ENCODE measurements at regions not wholly inside any gene's neighbourhood (a gene's known extent, or its start where the extent isn't known, plus 50 kb on each side); places are given as distances from the start of the nearest gene placed in this dataset.

DNA sequence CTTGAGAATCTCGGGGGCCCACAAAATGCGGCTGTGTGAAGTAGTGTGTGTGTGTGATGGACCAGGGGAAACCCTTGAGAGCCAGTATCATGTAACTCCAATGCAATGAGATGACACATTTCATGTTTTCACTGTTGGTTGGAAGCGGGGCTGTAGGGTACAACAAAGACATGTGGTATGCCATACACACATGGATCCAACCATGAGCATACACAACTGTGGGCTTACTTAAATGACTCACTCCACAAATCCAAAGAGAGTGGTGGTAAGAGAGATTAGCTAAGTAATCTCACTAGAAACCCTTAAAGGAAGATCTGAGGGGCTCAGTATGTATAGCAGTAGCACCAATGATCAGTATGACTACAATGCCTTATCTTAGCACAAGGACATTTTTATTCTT, 225.7 kb downstream of the SIPA1L2 start:
- no peak overlapping the region for H3K9ac ChIP-seq (replicated peaks; ENCODE audit: extremely low read depth, insufficient read depth, low read length)
- no peak overlapping the region for H3K4me3 ChIP-seq (replicated peaks in 1 of 3; ENCODE audit: insufficient read depth in 1 of 3, low read depth in 1 of 3, low read length in 3 of 3)
- H3K4me1 ChIP-seq (ENCODE audit: control insufficient read depth, extremely low read depth, insufficient read depth, low read length): no peaks in the 10 kb centered on the region
- CTCF ChIA-PET: no interaction called here
- H3K27ac ChIP-seq (ENCODE audit: insufficient read depth, low read depth, low read length): no peak overlapping the region
- no peak overlapping the region for H3K4me2 ChIP-seq (ENCODE audit: insufficient read depth, low read length)
- FAIRE-seq: no peak
- H3K27me3 ChIP-seq (ENCODE audit: control insufficient read depth in 2 of 2, insufficient read depth in 2 of 2, low read length in 2 of 2): no peaks in the 10 kb centered on the region
- DNase-seq (ENCODE audit: low read depth, low spot score): no peak
- H3K9me3 ChIP-seq (replicated peaks; ENCODE audit: control insufficient read depth, insufficient read depth, low read length): no peaks in the 10 kb centered on the region
- H2AFZ ChIP-seq (ENCODE audit: low read depth, low read length): no peak overlapping the region
- no peak for TF ChIP-seq MYC (IDR thresholded peaks at IDR 0.05; ENCODE audit: low read depth, low read length)
- TF ChIP-seq EZH2 (IDR thresholded peaks at IDR 0.05; ENCODE audit: borderline replicate concordance, low read depth, low read length, severe bottlenecking): no peak
- TF ChIP-seq GATA2 (IDR thresholded peaks at IDR 0.05; ENCODE audit: insufficient read depth, insufficient read length, low read depth, low read length): no peak
- TF ChIP-seq POLR2A (IDR thresholded peaks at IDR 0.05; ENCODE audit: low read depth, low read length): no peak
- TF ChIP-seq POLR2AphosphoS5 (IDR thresholded peaks at IDR 0.05; ENCODE audit: insufficient read depth, low read depth, low read length): no peak
- no peak for TF ChIP-seq CTCF (IDR thresholded peaks at IDR 0.05; ENCODE audit: extremely low read depth in 1 of 2, insufficient read depth in 1 of 2, low read depth in 1 of 2, low read length in 2 of 2)
- no peak for TF ChIP-seq JUN (IDR thresholded peaks at IDR 0.05; ENCODE audit: borderline replicate concordance, insufficient read depth, insufficient read length, low read depth)
- no peak for TF ChIP-seq MAX (IDR thresholded peaks at IDR 0.05; ENCODE audit: insufficient read depth, insufficient read length)
- TF ChIP-seq FOS (IDR thresholded peaks at IDR 0.05; ENCODE audit: borderline replicate concordance, insufficient read depth, low read length): no peak
- no peaks in the 10 kb centered on the region for H3K9me1 ChIP-seq (replicated peaks; ENCODE audit: control insufficient read depth, extremely low read depth, insufficient read depth, low read length)
- no TSS peak for BruUV-seq (replicated peaks)
- no peaks in the 10 kb centered on the region for H4K20me1 ChIP-seq (replicated peaks; ENCODE audit: control insufficient read depth, extremely low read depth, insufficient read depth, low read length)
- POLR2A ChIA-PET: no interaction called here
- peaks cover 0 to under 1% of the 10 kb centered on the region in 2 experiments for H3K36me3 ChIP-seq (ENCODE audit: control insufficient read depth in 2 of 2, extremely low read depth in 1 of 2, insufficient read depth in 2 of 2, low read length in 2 of 2)
- no peaks in the 10 kb centered on the region for H3K79me2 ChIP-seq (ENCODE audit: control insufficient read depth, insufficient read depth, low read length)
- dilution Hi-C loops (cut with MboI; ENCODE audit: extremely low pct_ligation_motif_present, low sequenced_read_pairs): no loop called here
- intact Hi-C loops (cut with micrococcal nuclease): no loop called here

Measured in endothelial cell of umbilical vein (primary cell).